ENCODE measurements at regions not wholly inside any gene's neighbourhood (a gene's known extent, or its start where the extent isn't known, plus 50 kb on each side); places are given as distances from the start of the nearest gene placed in this dataset.

- DNase-seq (ENCODE audit: low spot score) = no peak
Observed at GRCh38 chr3:148149556-148149955, 548.1 kb upstream of the AGTR1 start.

GRCh38 chr3:148150141-148150540 lies 547.6 kb upstream of the AGTR1 start:
- no peak for DNase-seq (ENCODE audit: low spot score)

- DNase-seq (ENCODE audit: low spot score) = peak; percentile 49
Observed at GRCh38 chr3:148158210-148158609, 539.5 kb upstream of the AGTR1 start.

- DNase-seq (ENCODE audit: low spot score) = no peak
Observed at GRCh38 chr3:148162132-148162531, 535.6 kb upstream of the AGTR1 start.

GRCh38 chr3:148168347-148168746 lies 529.4 kb upstream of the AGTR1 start:
- DNase-seq (ENCODE audit: low spot score) = no peak

GRCh38 chr3:148173851-148174250 lies 523.9 kb upstream of the AGTR1 start:
- no peak for DNase-seq (ENCODE audit: low spot score)

GRCh38 chr3:148175214-148175613 lies 522.5 kb upstream of the AGTR1 start:
- DNase-seq (ENCODE audit: low spot score) = no peak

GRCh38 chr3:148178503-148178902 lies 519.2 kb upstream of the AGTR1 start:
- no peak for DNase-seq (ENCODE audit: low spot score)

- no peak for DNase-seq (ENCODE audit: low spot score)
Observed at GRCh38 chr3:148184798-148185197, 512.9 kb upstream of the AGTR1 start.

GRCh38 chr3:148186881-148187280 lies 510.8 kb upstream of the AGTR1 start:
- DNase-seq (ENCODE audit: low spot score) = no peak

GRCh38 chr3:148187296-148187695 lies 510.4 kb upstream of the AGTR1 start:
- no peak for DNase-seq (ENCODE audit: low spot score)

- no peak for DNase-seq (ENCODE audit: low spot score)
Observed at GRCh38 chr3:148190441-148190990, 507.2 kb upstream of the AGTR1 start.

GRCh38 chr3:148191966-148192365 lies 505.7 kb upstream of the AGTR1 start:
- no peak for DNase-seq (ENCODE audit: low spot score)

GRCh38 chr3:148197061-148197460 lies 500.6 kb upstream of the AGTR1 start:
- no peak for DNase-seq (ENCODE audit: low spot score)

GRCh38 chr3:148202386-148202785 lies 495.3 kb upstream of the AGTR1 start:
- DNase-seq (ENCODE audit: low spot score) = no peak

- DNase-seq (ENCODE audit: low spot score) = no peak
Observed at GRCh38 chr3:148203297-148204010, 494.2 kb upstream of the AGTR1 start.

- no peak for DNase-seq (ENCODE audit: low spot score)
Observed at GRCh38 chr3:148204131-148204530, 493.6 kb upstream of the AGTR1 start.

- no peak for DNase-seq (ENCODE audit: low spot score)
Observed at GRCh38 chr3:148205977-148206376, 491.7 kb upstream of the AGTR1 start.

- DNase-seq (ENCODE audit: low spot score) = no peak
Observed at GRCh38 chr3:148206446-148206845, 491.3 kb upstream of the AGTR1 start.

GRCh38 chr3:148208975-148209374 lies 488.7 kb upstream of the AGTR1 start:
- no peak for DNase-seq (ENCODE audit: low spot score)

GRCh38 chr3:148211725-148212124 lies 486.0 kb upstream of the AGTR1 start:
- no peak for DNase-seq (ENCODE audit: low spot score)

- no peak for DNase-seq (ENCODE audit: low spot score)
Observed at GRCh38 chr3:148214705-148215104, 483.0 kb upstream of the AGTR1 start.

GRCh38 chr3:148217317-148217716 lies 480.4 kb upstream of the AGTR1 start:
- DNase-seq (ENCODE audit: low spot score) = no peak

GRCh38 chr3:148218222-148218621 lies 479.5 kb upstream of the AGTR1 start:
- DNase-seq (ENCODE audit: low spot score) = no peak

Measured in mucosa of gallbladder (tissue), 1 donor.